ENCODE measurements at regions not wholly inside any gene's neighbourhood (a gene's known extent, or its start where the extent isn't known, plus 50 kb on each side); places are given as distances from the start of the nearest gene placed in this dataset.
"Not testable (repeated sequence)": the region's sequence is repeated elsewhere in the genome, so short reads cannot be mapped to it uniquely, and the experiment has no call there.

DNA sequence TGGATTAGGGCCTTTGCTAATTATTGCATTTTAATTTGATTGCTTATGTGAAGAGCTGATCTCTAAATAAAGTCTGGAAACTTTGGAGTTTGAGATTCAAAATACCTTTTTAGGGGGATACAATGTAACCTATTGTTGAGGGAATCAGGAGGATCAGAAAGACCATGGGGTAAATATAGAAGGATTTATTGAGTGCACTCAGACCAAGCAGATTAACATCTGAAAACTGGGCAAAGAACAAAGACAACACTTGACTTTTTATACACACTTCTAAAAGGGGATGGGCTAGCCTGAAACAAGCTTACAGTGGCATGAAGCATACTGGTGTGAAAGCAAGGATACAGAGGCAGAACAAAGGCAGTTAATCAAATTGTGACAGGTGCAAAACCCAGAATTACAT lies 174.3 kb downstream of the MRPS30 start:
- Mint-ChIP-seq H3K27me3 (ENCODE audit: insufficient read depth) (no peaks in the 10 kb centered on the region; the same call in 1 of the 2 replicates), H3K36me3 (ENCODE audit: low read depth) (peaks cover 6% of the 10 kb centered on the region; the same call in 1 of the 2 replicates), H3K4me3 (no peak overlapping the region), H3K27ac (no peak overlapping the region), H3K9me3 (peaks cover 67% of the 10 kb centered on the region), H3K4me1 (ENCODE audit: low read depth) (no peaks in the 10 kb centered on the region)
- TF ChIP-seq, protein P1, sequence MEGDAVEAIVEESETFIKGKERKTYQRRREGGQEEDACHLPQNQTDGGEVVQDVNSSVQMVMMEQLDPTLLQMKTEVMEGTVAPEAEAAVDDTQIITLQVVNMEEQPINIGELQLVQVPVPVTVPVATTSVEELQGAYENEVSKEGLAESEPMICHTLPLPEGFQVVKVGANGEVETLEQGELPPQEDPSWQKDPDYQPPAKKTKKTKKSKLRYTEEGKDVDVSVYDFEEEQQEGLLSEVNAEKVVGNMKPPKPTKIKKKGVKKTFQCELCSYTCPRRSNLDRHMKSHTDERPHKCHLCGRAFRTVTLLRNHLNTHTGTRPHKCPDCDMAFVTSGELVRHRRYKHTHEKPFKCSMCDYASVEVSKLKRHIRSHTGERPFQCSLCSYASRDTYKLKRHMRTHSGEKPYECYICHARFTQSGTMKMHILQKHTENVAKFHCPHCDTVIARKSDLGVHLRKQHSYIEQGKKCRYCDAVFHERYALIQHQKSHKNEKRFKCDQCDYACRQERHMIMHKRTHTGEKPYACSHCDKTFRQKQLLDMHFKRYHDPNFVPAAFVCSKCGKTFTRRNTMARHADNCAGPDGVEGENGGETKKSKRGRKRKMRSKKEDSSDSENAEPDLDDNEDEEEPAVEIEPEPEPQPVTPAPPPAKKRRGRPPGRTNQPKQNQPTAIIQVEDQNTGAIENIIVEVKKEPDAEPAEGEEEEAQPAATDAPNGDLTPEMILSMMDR (IDR thresholded peaks at IDR 0.05): no peak
- no peak for DNase-seq

DNA sequence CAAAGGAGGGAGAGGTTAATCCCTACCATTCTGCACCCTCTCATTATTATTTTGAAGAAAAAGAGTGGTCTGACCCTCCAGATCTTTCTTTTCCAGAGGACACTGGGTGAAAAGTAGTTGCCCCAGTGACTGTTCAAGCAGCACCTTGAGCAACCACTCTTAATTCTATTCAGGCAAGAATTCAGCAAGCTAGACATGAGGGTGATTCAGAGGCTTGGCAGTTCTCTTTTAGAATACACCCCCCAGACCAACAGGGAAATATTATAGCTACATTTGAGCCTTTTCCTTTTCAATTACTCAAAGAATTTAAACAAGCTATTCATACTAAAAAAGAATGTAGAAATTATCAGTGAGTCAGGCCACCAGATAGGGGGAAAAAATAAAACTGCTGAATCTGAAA lies 178.3 kb downstream of the MRPS30 start:
- Mint-ChIP-seq H3K36me3 (ENCODE audit: low read depth) (peaks cover 6% of the 10 kb centered on the region; the same call in 1 of the 2 replicates), H3K27ac (no peak overlapping the region), H3K4me3 (no peak overlapping the region), H3K27me3 (ENCODE audit: insufficient read depth) (no peaks in the 10 kb centered on the region; the same call in 1 of the 2 replicates), H3K4me1 (ENCODE audit: low read depth) (no peaks in the 10 kb centered on the region), H3K9me3 (peaks cover 45% of the 10 kb centered on the region)
- no peak for DNase-seq
- TF ChIP-seq, protein P1 (IDR thresholded peaks at IDR 0.05): no peak

DNA sequence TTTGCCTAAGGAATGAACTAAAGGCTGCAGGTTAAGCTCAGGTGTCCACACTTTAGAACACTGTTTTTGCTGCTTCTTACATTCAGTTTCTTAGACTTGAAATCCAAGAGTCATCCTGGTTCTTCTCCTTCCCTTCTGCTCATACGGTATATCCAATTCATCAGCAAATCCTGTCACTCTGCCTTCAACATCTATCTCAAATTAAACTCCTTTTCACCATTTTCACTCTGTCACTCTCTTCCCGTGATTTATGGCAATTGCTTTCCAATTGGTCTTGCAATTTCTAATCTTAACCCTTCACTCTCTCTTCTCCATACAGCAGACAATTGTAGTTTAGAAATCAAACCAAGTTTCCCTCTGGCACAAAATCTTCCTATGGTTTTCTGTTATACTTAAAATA lies 182.9 kb downstream of the MRPS30 start:
- no peak for DNase-seq
- Mint-ChIP-seq H3K27me3 (ENCODE audit: insufficient read depth) (no peaks in the 10 kb centered on the region), H3K9me3 (peaks cover 20% of the 10 kb centered on the region), H3K4me3 (no peak overlapping the region), H3K4me1 (ENCODE audit: low read depth) (no peaks in the 10 kb centered on the region), H3K36me3 (ENCODE audit: low read depth) (no peaks in the 10 kb centered on the region), H3K27ac (no peak overlapping the region)
- TF ChIP-seq, protein P1 (IDR thresholded peaks at IDR 0.05): no peak

DNA sequence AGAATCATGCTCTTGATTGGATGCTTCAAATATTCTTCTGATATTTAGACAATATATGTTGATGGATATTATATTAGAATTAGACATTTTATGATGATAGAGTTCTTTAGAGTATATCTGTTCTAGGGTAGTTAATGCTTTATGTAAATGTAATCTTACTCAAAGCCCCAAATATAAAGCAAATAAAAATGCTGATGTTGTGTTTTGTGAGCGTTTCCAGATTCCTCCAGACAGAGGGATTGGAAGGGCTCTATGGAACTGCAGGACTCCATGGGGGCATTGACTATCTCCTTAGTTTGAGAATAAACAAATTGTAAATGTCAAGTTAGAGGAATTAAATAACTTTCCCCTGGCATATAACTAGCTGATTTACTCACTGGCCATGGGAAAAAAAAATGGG lies 184.5 kb downstream of the MRPS30 start:
- no peak overlapping the region for H3K4me3 Mint-ChIP-seq
- TF ChIP-seq, protein P1 (IDR thresholded peaks at IDR 0.05): no peak
- no peaks in the 10 kb centered on the region for H3K4me1 Mint-ChIP-seq (ENCODE audit: low read depth)
- no peaks in the 10 kb centered on the region for H3K36me3 Mint-ChIP-seq (ENCODE audit: low read depth)
- DNase-seq: no peak
- H3K9me3 Mint-ChIP-seq: peaks cover 22% of the 10 kb centered on the region
- H3K27ac Mint-ChIP-seq: no peak overlapping the region
- H3K27me3 Mint-ChIP-seq (ENCODE audit: insufficient read depth): no peaks in the 10 kb centered on the region

DNA sequence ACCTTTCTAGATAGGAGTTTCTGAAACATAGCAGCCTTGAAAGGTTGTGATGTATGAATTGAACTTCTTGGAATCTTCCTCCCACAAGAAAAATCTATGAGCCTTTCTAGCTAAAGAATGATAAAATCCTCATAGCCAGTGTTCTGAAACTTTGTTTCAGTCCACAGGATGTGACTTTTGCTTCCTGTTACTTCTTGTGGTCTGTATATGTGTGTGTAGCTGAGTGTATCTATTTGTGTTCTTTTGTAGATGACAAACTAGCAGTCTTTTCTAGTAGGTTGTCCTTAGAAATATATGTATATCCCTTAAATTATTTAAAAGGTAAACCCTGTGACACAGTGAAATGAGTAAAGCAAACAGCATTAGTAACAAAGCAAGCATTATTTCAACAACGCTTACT lies 188.8 kb downstream of the MRPS30 start:
- Mint-ChIP-seq H3K4me1 (ENCODE audit: low read depth) (no peaks in the 10 kb centered on the region), H3K4me3 (no peak overlapping the region), H3K36me3 (ENCODE audit: low read depth) (no peaks in the 10 kb centered on the region), H3K9me3 (peaks cover 21% of the 10 kb centered on the region), H3K27ac (no peak overlapping the region), H3K27me3 (ENCODE audit: insufficient read depth) (no peaks in the 10 kb centered on the region)
- DNase-seq: no peak
- TF ChIP-seq, protein P1 (IDR thresholded peaks at IDR 0.05): no peak

DNA sequence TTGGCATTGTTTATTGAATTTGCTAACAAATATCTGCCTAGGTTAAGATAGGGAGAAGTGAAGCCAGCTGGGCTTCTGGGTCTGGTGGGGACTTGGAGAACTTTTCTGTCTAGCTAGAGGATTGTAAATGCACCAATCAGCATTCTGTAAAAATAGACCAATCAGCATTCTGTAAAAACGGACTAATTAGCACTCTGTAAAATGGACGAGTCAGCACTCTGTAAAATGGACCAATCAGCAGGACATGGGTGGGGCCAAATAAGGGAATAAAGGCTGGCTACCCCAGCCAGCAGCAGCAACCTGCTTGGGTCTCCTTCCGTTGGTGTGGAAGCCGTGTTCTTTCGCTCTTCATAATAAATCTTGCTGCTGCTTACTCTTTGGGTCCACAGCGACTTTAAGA lies 198.4 kb downstream of the MRPS30 start:
- H3K9me3 Mint-ChIP-seq: peaks cover 18% of the 10 kb centered on the region
- H3K36me3 Mint-ChIP-seq (ENCODE audit: low read depth); H3K4me3 Mint-ChIP-seq; H3K4me1 Mint-ChIP-seq (ENCODE audit: low read depth); H3K27me3 Mint-ChIP-seq (ENCODE audit: insufficient read depth); H3K27ac Mint-ChIP-seq; DNase-seq: not testable (repeated sequence)

All from HFFc6 (cell line).